CD4-positive, alpha-beta T cell treated with Interleukin-21 for 1 hour (primary cell): ENCODE measurements at regions not wholly inside any gene's neighbourhood (a gene's known extent, or its start where the extent isn't known, plus 50 kb on each side); places are given as distances from the start of the nearest gene placed in this dataset.
"Not testable (repeated sequence)": the region's sequence is repeated elsewhere in the genome, so short reads cannot be mapped to it uniquely, and the experiment has no call there.

Source experiments
- DNase-seq: peaks from one replicate; pipeline ENCODE4 v3.0.0-alpha.2; 2020

GRCh38 chr6:169000022-169000421 lies 253.6 kb downstream of the THBS2 start:
- DNase-seq = no peak

DNA sequence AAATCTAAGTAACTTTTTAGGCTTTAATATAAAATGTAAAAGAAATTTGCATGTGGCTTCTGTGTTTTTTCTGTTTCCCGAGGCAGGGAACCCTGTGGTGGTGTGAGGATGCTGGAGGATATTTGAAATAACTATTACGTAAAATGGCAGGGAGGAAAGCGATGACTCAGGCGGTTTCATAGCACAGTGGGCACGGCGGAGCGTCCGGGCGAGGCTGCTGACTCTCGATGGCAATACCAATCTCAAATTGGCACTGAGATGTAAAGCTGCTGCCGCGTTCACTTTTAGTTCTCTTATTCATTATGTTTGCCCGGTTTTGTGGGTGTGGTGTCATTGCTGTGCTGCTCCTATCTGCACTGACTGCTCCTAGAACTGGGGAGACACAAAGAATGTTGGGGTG lies 254.3 kb downstream of the THBS2 start:
- DNase-seq = no peak

DNA sequence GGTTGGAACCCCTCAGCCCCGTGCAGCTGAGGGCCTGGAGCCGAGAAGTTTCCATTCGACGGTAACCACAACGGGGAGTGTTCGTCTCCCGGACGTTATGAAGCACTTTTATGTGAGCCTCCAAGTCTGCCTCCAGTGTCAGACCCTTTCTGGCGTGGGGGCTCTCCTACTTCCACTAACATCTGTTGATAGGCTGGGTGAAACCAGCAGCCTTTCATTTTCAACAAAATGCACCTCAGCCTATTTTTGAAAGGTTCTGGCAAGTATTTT lies 257.4 kb downstream of the THBS2 start:
- DNase-seq = no peak

DNA sequence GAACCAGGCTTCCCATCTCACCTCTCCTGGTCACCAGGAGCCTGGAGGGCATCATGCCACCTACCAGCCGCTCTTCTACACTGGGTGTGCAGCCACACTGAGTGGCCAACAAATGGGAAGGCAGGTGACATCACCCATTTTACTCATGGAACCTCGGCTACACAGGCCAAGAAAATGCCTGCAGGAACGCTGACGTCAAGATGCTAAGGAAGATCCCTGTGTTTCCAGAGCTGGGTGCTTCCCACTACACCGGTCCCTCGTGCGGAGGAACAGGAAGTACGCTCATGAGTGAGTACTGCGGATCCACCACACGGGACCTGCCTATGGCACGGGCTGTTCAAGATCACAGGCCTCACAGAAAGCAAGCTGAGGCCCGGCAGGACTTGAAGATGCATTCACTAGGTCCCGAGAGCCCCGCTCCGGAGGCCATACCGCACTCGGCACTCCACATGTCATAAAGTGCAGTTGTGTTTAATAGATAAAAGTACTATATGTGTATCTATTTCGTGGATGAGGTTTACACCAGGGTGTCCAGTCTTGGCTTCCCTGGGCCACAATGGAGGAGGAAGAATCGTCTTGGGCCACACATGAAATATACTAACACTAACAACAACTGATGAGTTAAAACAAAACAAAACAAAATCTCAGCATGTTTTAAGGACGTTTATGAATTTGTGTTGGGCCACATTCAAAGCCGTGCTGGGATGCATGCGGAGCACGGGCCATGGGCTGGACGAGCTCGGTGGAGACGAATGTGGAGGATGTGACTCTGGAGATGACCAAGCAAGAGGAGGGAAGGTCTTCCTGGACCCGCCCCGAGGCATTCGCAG lies 257.9 kb downstream of the THBS2 start:
- no peak for DNase-seq

DNA sequence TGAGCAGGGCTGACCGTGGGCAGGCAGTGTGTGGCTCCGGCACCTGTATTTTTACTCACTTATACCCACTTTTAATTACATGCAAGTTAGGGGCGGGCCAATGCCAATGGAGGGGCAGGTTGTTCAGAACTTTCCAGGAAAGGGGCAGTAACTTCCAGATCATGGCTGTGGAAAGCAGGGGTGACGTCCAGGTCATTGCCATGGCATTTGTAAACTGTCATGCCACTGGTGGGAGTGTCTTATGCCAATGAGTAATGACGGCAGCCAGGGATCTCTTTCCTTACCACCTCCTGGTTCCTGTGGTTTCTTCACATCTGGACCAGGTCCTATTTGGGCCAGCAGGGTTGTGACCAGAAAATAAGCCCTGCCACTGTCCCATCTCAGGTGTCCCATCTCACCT lies 258.7 kb downstream of the THBS2 start:
- no peak for DNase-seq

DNA sequence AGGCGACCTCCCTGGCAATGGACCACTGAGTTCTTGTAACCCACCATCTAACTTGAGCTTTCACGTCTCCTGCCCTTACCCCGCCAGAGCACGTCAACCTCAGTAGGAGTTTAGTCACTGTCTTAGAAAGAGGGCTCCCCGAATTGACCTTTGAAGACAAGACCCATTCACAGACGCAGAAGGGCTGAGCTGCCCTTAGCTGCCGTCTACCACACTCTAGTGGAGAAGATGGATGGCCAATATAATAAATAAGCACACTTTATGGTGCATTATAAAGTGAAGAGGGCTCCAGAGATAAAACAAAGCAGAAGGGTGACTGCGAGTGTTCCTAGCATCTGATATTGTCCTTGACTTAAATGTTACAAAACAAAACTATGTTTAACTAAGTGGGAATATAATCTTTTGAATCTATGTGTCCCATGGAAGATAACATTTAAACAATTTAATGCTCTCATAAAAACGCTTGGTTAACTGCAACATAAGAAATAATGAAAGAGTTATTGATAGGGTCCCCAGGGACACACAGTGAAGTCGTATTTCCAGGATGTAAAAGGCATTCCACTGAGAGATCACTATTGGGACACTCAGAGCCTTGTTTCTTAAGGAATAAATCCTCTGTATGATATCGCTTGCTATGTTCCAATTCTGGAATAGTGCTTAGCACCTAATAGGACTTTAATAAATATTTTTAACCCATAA lies 261.1 kb downstream of the THBS2 start:
- DNase-seq = no peak

DNA sequence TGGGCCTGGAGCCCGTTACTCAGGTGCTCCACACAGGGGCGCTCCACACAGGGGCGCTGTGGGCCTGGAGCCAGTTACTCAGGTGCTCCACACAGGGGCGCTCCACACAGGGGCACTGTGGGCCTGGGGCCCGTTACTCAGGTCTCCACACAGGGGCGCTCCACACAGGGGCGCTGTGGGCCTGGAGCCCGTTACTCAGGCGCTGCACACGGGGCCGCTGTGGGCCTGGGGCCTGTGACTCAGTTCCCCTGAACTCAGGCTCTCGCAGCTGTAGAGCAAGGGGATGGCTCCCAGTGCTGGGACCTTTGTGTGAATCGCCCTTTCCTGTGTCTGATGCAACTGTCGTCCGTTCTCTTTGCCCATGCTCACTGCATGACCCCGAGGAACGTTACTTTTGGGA lies 262.0 kb downstream of the THBS2 start:
- not testable (repeated sequence) for DNase-seq

GRCh38 chr6:168990019-168990751 lies 263.5 kb downstream of the THBS2 start:
- no peak for DNase-seq

DNA sequence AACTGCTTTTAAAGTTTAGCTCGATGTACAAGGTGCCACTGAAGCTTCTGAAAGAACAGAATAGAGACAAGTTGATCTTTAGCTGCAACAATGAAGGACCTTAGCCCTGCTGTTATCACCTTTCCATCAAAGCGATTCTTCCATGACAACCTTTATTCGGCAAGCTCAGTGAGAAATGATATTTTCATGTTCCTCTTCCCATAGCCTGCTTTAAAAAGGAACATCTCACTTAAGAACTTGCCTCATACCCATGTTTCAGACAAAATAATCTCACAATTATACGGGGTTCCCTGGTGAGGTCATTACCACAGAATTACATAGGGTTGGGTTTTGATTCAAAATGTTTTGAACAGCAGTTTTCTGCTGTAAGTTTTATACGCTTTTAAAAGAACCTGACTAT lies 264.2 kb downstream of the THBS2 start:
- no peak for DNase-seq

DNA sequence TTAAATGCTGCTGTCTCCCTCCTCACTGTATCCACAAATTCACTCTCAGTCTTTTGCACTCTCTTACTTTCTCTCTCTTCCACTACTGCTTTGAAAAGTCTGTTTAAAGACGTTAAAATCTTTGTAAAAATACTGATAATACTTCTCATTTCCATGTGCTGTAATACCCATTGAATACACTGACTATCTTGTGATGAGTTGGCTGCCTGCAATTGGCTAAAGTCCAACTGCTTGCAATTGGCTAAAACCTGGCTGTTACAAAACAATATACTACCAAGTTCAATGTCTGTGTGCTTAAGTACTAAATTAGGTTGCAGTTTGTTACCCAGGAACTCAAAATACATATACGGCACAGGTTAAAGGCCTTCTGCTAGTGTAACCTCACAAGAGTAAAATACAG lies 264.8 kb downstream of the THBS2 start:
- DNase-seq = no peak

DNA sequence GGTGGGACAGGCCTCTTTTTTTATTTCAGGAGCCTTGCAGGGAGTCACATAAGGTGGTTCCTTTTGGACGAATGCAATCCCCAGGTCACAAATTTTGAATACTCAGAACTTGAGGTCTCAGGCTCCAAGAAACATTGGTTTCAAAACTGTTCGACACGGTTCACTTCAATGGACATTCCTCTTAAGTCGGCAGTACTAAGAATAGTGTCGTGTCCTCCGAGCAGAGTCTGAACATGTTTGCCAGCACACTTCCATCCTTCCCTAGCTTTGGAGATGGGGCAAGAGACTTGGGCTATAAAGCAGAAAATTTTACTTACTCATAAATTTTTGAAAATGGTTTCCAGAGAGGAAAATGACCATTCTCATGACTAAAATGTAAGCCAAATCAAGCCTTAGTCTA lies 265.4 kb downstream of the THBS2 start:
- no peak for DNase-seq

DNA sequence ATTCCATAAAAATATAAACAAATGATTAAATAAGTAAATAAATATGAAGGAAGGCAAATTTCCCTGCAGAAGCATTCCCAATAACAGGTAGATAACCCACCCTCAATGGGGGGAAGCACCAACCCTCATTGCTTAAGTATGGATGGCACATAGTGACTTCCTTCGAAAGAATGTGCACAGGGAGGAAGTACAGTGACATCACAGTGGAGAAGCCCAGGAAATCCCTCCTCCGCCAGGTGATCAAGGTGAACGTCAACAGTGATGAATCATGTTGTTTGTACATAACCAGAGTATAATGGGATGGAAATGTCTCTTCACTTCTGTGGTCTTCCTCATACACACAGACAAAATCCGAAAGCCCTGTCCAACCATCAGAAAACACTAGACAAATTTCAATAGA lies 267.9 kb downstream of the THBS2 start:
- DNase-seq = no peak

DNA sequence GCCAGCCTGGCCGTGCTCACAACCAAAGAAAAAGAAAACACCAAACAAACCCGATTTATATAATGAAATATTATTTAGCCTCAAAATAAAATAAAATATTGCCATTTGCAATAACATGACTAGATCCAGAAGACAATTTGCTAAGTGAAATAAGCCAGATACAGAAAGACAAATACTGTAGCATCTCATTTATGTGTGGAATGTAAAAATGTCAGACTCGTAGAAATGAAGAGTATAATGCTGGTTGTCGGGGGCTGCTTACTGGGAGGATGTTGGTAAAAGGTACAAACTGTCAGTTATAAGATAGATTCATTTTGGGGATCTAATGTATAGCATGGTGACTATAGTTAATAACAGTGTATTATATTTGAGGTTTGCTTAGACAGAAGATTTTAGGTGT lies 269.7 kb downstream of the THBS2 start:
- DNase-seq = no peak

GRCh38 chr6:168981187-168981586 lies 272.5 kb downstream of the THBS2 start:
- DNase-seq = no peak

DNA sequence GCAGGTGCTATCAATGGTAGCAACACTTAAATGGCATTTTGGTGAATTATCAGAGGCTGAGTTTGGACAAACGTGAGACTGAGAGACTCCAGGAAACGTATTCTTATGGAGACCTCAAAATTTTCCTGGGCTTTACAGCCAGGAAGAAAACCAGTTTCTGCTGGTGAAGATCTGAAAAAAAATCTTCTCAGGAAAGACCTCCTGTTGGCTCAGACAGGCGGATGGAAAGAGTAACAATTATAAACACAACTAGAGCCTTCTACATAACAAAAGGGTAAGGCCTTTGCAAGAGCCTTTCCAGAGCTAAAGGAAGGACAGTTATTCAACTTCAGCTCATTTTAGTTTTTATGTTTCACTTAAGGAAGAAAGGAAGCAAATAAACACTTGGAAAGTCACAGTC lies 274.4 kb downstream of the THBS2 start:
- DNase-seq = no peak

DNA sequence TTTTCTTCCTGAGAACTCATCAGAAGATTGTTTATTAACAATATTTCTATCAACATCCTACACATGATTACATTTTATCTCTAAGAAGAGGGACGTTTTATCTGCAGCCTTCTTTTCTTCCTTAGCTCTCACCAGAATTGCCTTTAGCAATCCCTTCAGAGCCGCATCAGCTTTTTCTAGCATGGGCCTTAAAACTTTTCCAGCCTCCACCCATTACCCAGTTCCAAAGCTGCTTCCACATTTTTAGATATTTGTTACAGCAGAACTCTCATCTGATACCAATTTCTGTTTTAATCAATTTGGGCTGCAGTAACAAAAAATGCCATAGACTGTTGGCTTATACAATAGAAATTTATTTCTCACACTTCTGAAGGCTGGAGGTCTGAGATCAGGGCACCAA lies 281.5 kb downstream of the THBS2 start:
- no peak for DNase-seq

- no peak for DNase-seq
Measured at GRCh38 chr6:168971549-168971948, 282.1 kb downstream of the THBS2 start.

GRCh38 chr6:168968801-168969200 lies 284.8 kb downstream of the THBS2 start:
- no peak for DNase-seq

- DNase-seq = peak; percentile 61
Measured at GRCh38 chr6:168968228-168968627, 285.4 kb downstream of the THBS2 start.

DNA sequence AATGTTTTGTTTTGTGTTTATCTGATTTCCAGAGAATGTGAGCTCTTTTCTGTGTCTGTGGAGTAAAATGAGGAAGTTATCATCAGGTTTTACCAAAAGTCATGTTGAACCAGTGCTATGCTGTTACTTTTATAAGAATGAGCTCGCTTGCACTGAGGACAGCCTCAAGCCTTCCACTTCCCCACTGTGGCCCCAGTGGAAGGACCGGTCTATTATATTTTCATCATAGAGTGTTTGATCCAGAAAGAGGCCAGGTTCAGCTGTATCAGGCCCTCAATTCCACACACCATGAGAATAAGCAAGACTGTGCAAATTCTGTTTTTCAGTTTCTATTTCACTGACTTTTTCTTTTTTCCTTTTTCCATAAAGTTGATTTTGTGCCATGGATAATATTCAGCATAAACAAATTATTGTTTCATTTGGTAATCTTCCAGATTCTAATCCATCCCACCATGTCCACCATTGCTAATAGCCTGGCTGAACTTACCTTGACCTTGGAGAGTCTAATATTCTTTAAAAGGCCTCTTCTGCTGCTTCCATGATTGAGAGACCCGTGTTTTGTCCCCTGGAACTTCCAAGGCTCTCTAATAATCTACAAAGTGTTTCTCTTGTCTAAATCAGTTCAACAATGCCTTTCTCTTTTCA lies 286.2 kb downstream of the THBS2 start:
- DNase-seq = no peak

DNA sequence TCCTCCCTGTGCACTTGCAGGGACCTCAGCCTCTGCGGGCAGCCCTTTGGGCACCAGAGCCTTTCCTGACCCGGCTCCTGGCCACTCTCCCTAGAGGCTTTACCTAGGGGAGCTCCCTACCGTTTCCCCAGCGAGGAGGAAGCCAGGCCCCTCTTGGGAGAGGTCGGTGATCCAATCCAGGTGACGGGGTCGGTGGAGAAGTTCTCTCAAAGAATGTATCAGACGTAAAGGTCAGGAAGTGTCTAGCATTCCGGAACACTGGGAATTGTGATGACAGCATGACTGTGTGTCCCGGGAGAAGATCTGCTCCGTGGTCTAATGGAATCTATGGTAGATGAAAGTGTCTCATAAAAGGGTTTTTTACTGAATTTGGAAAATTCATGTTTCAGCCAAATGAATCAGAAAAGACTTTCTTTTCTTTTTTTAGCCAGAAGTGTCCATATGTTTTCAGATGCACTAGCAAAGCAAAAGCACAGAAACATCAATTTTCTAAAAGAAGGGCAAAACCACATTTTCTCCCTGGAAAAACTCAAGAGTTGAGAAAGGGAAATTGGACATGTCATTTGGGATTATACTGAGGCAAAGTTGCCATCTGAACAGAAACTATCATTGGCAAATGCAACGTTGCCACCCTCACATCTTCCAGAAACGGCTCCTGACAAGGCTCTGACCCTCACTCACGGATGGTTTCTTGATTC lies 289.4 kb downstream of the THBS2 start:
- no peak for DNase-seq

GRCh38 chr6:168962886-168963285 lies 290.8 kb downstream of the THBS2 start:
- no peak for DNase-seq

GRCh38 chr6:168961264-168961656 lies 292.4 kb downstream of the THBS2 start:
- DNase-seq = no peak
